Skeletal muscle satellite cell (primary cell): ENCODE measurements at regions not wholly inside any gene's neighbourhood (a gene's known extent, or its start where the extent isn't known, plus 50 kb on each side); places are given as distances from the start of the nearest gene placed in this dataset.

Experiments
- H3K27me3 ChIP-seq: 2 replicates; pipeline ENCODE4 v1.7.0; 2013; ENCODE audit warnings: low read length; ENCODE audit not compliant: control insufficient read depth, insufficient read depth
- H3K36me3 ChIP-seq: 2 replicates; pipeline ENCODE4 v1.7.0; 2013; ENCODE audit warnings: mild to moderate bottlenecking, control low read depth, low read length; ENCODE audit not compliant: insufficient read depth
- H3K4me1 ChIP-seq: 2 replicates; pipeline ENCODE4 v1.7.0; 2013; ENCODE audit warnings: low read length; ENCODE audit not compliant: control insufficient read depth, insufficient read depth
- H3K4me2 ChIP-seq: 2 replicates; pipeline ENCODE4 v1.7.0; 2013; ENCODE audit warnings: mild to moderate bottlenecking, low read length
- H3K4me3 ChIP-seq: 2 replicates; pipeline ENCODE4 v1.7.0; 2013; ENCODE audit warnings: low read length
- H3K9ac ChIP-seq: 2 replicates; pipeline ENCODE4 v1.7.0; 2013; ENCODE audit warnings: mild to moderate bottlenecking, low read depth, low read length, moderate library complexity
- H3K9me3 ChIP-seq: replicated peaks from 2 replicates; pipeline ENCODE4 v1.7.0; 2013; ENCODE audit warnings: mild to moderate bottlenecking, control low read depth, low read length

DNA sequence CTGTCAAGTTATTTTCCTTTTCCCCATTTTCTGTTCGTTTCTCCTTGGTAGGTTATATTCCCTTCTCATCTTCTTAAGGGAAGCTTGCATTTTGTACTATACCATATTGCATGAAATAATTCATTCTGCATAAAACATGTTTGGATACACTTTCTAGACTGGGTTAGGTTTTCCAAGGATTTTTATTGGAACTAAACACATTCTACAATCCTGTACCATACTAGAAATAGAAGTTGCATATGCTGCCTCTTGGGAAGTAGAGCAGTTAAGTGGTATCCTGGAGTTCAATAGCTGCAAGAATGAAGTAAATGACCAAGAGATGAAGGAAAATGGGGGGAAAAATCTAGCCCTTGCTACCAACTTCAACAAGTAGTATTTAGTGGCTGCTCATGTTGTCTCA, 393.7 kb upstream of the SLIT2 start:
- Histone ChIP-seq H3K27me3 (no peaks in the 10 kb centered on the region), H3K9ac (no peak overlapping the region), H3K4me2 (no peak overlapping the region), H3K36me3 (no peaks in the 10 kb centered on the region), H3K4me1 (no peaks in the 10 kb centered on the region), H3K4me3 (no peak overlapping the region), H3K9me3 (no peaks in the 10 kb centered on the region)

- Histone ChIP-seq H3K27me3 (no peaks in the 10 kb centered on the region), H3K9me3 (no peaks in the 10 kb centered on the region), H3K4me1 (no peaks in the 10 kb centered on the region), H3K9ac (no peak overlapping the region), H3K36me3 (no peaks in the 10 kb centered on the region), H3K4me3 (no peak overlapping the region), H3K4me2 (no peak overlapping the region)
These were observed 394.3 kb upstream of the SLIT2 start for GRCh38 chr4:19857380-19857779.

DNA sequence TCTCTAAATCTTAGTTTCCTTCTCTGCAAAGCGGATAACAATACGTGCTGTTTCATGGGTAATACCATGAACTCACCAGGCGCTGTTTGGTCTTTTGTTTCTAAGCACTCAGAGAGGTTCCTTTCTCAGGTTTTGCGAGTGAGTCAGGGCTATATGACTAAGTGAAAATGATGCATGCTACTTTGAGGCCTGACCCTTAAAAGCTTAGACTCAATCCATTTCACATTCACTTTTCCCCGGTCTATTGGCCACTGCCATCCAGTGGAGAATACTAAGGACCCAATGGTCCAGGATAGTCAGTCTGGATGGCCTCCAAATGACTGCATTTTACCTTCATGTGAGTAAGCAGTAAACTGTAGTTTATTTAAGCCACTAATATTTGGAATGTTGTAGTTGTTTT, 400.8 kb upstream of the SLIT2 start:
- Histone ChIP-seq H3K4me1 (peaks cover 3% of the 10 kb centered on the region), H3K36me3 (no peaks in the 10 kb centered on the region), H3K27me3 (no peaks in the 10 kb centered on the region), H3K9ac (no peak overlapping the region), H3K4me3 (no peak overlapping the region), H3K4me2 (no peak overlapping the region), H3K9me3 (no peaks in the 10 kb centered on the region)

- Histone ChIP-seq H3K27me3 (no peaks in the 10 kb centered on the region), H3K9ac (no peak overlapping the region), H3K4me2 (no peak overlapping the region), H3K9me3 (no peaks in the 10 kb centered on the region), H3K36me3 (no peaks in the 10 kb centered on the region), H3K4me1 (no peaks in the 10 kb centered on the region), H3K4me3 (no peak overlapping the region)
These were observed 407.3 kb upstream of the SLIT2 start for GRCh38 chr4:19844446-19844845.

DNA sequence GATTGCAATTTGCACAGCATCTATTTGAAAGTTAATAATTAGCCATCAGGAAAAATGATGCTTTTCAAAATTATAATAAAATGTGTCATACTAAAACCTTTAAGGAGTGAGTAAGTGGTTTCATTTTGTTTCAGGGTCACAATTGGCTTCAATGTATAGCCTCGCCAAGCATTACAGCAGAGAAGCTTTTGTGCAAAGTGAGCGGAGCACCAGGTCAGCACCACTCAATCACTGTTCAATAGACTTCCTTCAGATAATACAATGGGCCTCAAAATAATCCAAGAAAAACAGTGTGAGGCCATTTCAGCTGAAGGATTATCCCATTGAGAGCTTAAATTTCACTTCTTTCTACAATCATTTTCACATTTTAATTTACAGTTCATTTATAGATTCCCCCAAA, 409.2 kb upstream of the SLIT2 start:
- no peaks in the 10 kb centered on the region for H3K27me3 ChIP-seq

DNA sequence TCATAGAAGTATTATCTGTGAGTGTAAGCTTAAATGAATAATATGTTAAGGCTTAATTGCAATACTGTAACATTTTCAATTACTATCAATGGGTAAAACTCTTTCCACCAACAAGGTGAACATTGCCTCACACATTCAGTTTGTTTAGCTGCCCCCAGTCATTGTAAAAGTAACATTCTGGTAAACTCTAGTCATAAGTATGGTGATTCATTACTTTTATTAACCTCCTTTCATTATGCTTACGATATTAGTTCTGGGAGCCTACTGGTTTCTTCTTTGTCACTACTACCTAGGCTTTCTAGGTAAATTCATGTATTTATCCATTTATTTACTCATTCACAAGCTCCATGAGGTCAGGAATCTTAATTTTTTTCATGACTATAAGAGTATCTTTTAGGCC, 412.8 kb upstream of the SLIT2 start:
- no peaks in the 10 kb centered on the region for H3K4me1 ChIP-seq
- H3K9me3 ChIP-seq = no peaks in the 10 kb centered on the region
- no peak overlapping the region for H3K4me2 ChIP-seq

More for the DNA sequence above, 409.2 kb upstream of the SLIT2 start:
- Histone ChIP-seq H3K4me3 (no peak overlapping the region), H3K9me3 (no peaks in the 10 kb centered on the region), H3K4me1 (no peaks in the 10 kb centered on the region), H3K9ac (no peak overlapping the region), H3K36me3 (no peaks in the 10 kb centered on the region), H3K4me2 (no peak overlapping the region)

DNA sequence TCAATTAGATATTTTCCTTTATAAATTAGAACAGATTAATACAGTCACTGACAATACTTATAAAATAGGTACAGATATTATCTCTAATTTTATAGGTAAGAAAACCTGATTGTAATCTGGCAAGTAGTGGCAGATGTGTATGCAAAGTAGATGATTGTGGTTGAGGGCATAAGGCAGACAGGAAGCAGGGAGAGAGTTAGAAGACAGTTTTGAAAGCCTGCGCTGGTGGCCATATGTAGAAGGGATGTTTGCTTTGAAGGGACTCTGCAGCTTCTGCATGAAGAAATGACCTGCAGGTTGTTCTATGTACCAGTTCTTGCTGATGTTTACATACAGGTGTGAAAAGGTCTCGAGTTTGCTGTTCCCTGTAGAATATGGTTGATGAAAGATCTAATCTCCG, 416.3 kb upstream of the SLIT2 start:
- Histone ChIP-seq H3K36me3 (no peaks in the 10 kb centered on the region), H3K4me3 (no peak overlapping the region), H3K4me1 (no peaks in the 10 kb centered on the region), H3K27me3 (no peaks in the 10 kb centered on the region), H3K4me2 (no peak overlapping the region), H3K9me3 (no peaks in the 10 kb centered on the region), H3K9ac (no peak overlapping the region)

More for the DNA sequence above, 412.8 kb upstream of the SLIT2 start:
- Histone ChIP-seq H3K4me3 (no peak overlapping the region), H3K27me3 (no peaks in the 10 kb centered on the region), H3K9ac (no peak overlapping the region), H3K36me3 (no peaks in the 10 kb centered on the region)

DNA sequence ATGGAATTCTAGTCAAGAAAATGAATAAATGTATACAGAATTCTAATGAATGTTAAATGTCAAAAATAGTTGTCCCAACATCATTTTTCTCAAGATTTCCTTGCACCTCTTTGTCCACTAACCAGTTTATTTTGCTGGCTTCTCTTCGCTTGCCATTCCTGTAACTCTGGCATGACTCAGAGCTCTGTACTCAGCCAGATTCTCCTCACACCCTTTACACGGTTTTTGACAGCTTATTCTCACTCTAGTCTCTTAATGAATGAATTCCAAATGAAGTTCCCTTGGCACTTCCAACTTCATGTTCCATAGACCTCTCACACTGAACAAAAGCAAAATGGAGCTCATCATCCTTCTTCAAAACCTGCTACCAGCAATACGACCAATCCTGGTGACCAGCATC, 419.3 kb upstream of the SLIT2 start:
- Histone ChIP-seq H3K4me3 (no peak overlapping the region), H3K27me3 (no peaks in the 10 kb centered on the region), H3K4me1 (no peaks in the 10 kb centered on the region), H3K36me3 (no peaks in the 10 kb centered on the region), H3K4me2 (no peak overlapping the region), H3K9me3 (no peaks in the 10 kb centered on the region), H3K9ac (no peak overlapping the region)

GRCh38 chr4:19831644-19832285, 419.9 kb upstream of the SLIT2 start:
- H3K4me3 ChIP-seq = no peak overlapping the region
- H3K4me2 ChIP-seq = no peak overlapping the region
- no peaks in the 10 kb centered on the region for H3K27me3 ChIP-seq
- H3K4me1 ChIP-seq = no peaks in the 10 kb centered on the region
- no peaks in the 10 kb centered on the region for H3K9me3 ChIP-seq
- H3K36me3 ChIP-seq = no peaks in the 10 kb centered on the region
- H3K9ac ChIP-seq = no peak overlapping the region

- no peaks in the 10 kb centered on the region for H3K4me1 ChIP-seq
- H3K27me3 ChIP-seq = no peaks in the 10 kb centered on the region
- no peaks in the 10 kb centered on the region for H3K36me3 ChIP-seq
- H3K4me2 ChIP-seq = no peak overlapping the region
- H3K9ac ChIP-seq = no peak overlapping the region
- no peaks in the 10 kb centered on the region for H3K9me3 ChIP-seq
- no peak overlapping the region for H3K4me3 ChIP-seq
These were observed 422.6 kb upstream of the SLIT2 start for GRCh38 chr4:19829101-19829500.

GRCh38 chr4:19823781-19824180, 427.9 kb upstream of the SLIT2 start:
- no peaks in the 10 kb centered on the region for H3K4me1 ChIP-seq
- H3K9ac ChIP-seq = no peak overlapping the region
- H3K9me3 ChIP-seq = no peaks in the 10 kb centered on the region
- no peaks in the 10 kb centered on the region for H3K36me3 ChIP-seq
- no peak overlapping the region for H3K4me2 ChIP-seq
- H3K4me3 ChIP-seq = no peak overlapping the region
- no peaks in the 10 kb centered on the region for H3K27me3 ChIP-seq

DNA sequence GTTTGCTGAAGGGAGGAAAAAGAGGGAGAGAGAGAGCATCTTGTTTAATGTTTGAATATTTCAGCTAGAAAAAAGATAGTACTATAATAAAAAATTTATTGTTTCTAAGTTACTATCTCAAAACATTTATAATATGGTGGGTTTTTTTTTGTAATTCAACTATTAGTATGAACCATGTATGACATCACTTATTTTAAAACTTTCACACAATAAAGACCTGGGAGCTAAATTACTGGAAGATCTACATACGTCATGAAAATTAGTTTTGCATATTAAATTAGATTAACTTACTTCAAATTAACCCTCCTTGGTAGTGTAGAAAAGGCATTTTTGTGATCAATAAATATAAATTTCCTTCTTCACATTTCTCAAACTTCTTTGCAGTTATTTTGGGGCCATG, 432.0 kb upstream of the SLIT2 start:
- Histone ChIP-seq H3K9ac (no peak overlapping the region), H3K36me3 (no peaks in the 10 kb centered on the region), H3K4me2 (no peak overlapping the region), H3K4me1 (no peaks in the 10 kb centered on the region), H3K4me3 (no peak overlapping the region), H3K9me3 (no peaks in the 10 kb centered on the region), H3K27me3 (peaks cover 3% of the 10 kb centered on the region)
